IPS-15b (cell line): ENCODE measurements at regions not wholly inside any gene's neighbourhood (a gene's known extent, or its start where the extent isn't known, plus 50 kb on each side); places are given as distances from the start of the nearest gene placed in this dataset.

Source experiments
- H3K27me3 ChIP-seq: one replicate; pipeline ENCODE4 v1.6.1; 2013; ENCODE audit warnings: low read length; ENCODE audit not compliant: control insufficient read depth, insufficient read depth
- H3K36me3 ChIP-seq: one replicate; pipeline ENCODE4 v1.6.1; 2013; ENCODE audit warnings: low read length; ENCODE audit not compliant: control insufficient read depth, insufficient read depth
- H3K4me1 ChIP-seq: one replicate; pipeline ENCODE4 v1.6.1; 2013; ENCODE audit warnings: mild to moderate bottlenecking, low read length; ENCODE audit not compliant: control insufficient read depth, insufficient read depth
- H3K4me3 ChIP-seq: one replicate; pipeline ENCODE4 v1.5.1; 2013; ENCODE audit warnings: low read depth, low read length
- H3K9ac ChIP-seq: one replicate; pipeline ENCODE4 v1.6.1; 2013; ENCODE audit warnings: low read depth, mild to moderate bottlenecking, low read length
- H3K9me3 ChIP-seq: one replicate; pipeline ENCODE4 v1.6.1; 2013; ENCODE audit warnings: mild to moderate bottlenecking, low read length; ENCODE audit not compliant: control insufficient read depth, insufficient read depth

GRCh38 chr5:142472306-142472951 lies 147.6 kb upstream of the SPRY4 start:
- no peak overlapping the region for H3K9ac ChIP-seq
- no peaks in the 10 kb centered on the region for H3K36me3 ChIP-seq
- no peak overlapping the region for H3K4me3 ChIP-seq
- H3K9me3 ChIP-seq: no peaks in the 10 kb centered on the region
- no peaks in the 10 kb centered on the region for H3K27me3 ChIP-seq
- peaks cover 10% of the 10 kb centered on the region for H3K4me1 ChIP-seq

DNA sequence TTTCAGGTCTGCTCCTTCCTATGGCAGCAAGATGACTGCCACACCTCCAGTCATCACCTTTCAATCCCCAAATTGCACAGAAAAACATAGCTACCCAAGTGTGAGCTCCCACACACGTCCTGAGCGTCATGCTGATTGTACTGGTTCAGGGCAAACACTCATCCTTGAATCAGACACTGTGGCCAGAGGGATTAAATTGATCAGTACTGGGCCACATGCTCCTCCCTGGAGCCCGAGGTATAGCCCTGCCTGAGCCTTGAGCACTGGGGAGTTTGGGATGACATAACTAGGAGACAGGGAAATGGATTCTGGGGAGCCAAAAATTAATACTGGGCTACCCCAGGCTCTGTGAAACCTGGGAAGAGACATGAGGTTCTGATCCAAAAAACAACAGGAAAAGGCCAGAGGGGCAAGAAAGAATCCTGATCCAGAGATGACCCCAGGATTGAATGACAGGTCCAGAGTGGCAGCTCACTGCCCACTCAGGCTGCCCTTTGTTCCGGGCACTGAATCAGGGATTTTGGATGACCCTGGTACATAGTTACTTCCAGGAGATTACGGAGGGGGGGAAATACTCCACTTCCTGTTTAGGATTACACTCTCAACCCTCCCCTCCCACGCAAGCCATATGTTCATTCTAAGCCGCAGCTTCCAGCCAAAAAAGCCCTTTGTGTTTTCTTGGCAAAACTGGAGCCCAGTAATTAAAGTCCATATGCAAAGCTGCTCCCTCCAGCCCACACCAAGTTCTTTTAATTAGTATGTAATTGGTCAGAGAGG lies 141.6 kb upstream of the SPRY4 start:
- Histone ChIP-seq H3K36me3 (no peaks in the 10 kb centered on the region), H3K4me1 (no peaks in the 10 kb centered on the region), H3K4me3 (no peak overlapping the region), H3K9me3 (no peaks in the 10 kb centered on the region), H3K27me3 (no peaks in the 10 kb centered on the region), H3K9ac (no peak overlapping the region)

GRCh38 chr5:142465476-142465875 lies 140.7 kb upstream of the SPRY4 start:
- H3K27me3 ChIP-seq: no peaks in the 10 kb centered on the region
- H3K4me3 ChIP-seq: no peak overlapping the region
- H3K36me3 ChIP-seq: no peaks in the 10 kb centered on the region
- H3K9ac ChIP-seq: no peak overlapping the region
- no peaks in the 10 kb centered on the region for H3K9me3 ChIP-seq
- no peaks in the 10 kb centered on the region for H3K4me1 ChIP-seq

GRCh38 chr5:142463904-142464303 lies 139.1 kb upstream of the SPRY4 start:
- no peaks in the 10 kb centered on the region for H3K27me3 ChIP-seq
- H3K4me1 ChIP-seq: no peaks in the 10 kb centered on the region
- no peaks in the 10 kb centered on the region for H3K36me3 ChIP-seq
- H3K4me3 ChIP-seq: no peak overlapping the region
- no peak overlapping the region for H3K9ac ChIP-seq
- no peaks in the 10 kb centered on the region for H3K9me3 ChIP-seq

DNA sequence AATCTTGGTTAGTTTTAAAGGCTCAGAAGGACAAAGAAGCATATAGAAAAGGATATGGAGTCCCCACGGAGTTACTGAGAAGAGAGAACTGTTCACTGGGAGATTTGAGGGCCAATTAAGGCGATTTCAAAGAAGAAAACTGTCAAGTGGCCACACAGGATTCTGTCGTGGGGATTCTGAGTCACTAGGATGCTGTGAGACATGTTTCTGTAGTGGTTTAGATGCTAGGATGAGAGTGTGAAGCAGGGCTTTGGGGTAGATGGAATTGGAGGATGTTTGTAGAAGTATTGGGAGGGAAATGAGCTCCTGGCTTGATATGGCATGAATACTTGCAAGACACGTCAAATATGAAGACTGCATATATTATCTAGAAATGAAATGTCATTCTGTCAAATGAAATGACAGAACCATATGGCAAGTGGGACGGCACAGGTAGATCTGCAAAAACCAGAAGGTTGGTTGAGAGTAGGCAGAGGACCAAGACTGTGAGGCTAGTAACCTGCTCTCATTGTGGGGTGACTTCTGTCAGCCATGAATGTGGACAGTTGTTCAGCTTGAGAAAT lies 136.3 kb upstream of the SPRY4 start:
- H3K9me3 ChIP-seq: no peaks in the 10 kb centered on the region
- H3K9ac ChIP-seq: no peak overlapping the region
- no peaks in the 10 kb centered on the region for H3K27me3 ChIP-seq
- H3K4me3 ChIP-seq: no peak overlapping the region
- H3K4me1 ChIP-seq: no peaks in the 10 kb centered on the region
- H3K36me3 ChIP-seq: no peaks in the 10 kb centered on the region

GRCh38 chr5:142459209-142459608 lies 134.4 kb upstream of the SPRY4 start:
- Histone ChIP-seq H3K4me3 (no peak overlapping the region), H3K9me3 (no peaks in the 10 kb centered on the region), H3K27me3 (no peaks in the 10 kb centered on the region), H3K4me1 (no peaks in the 10 kb centered on the region), H3K36me3 (no peaks in the 10 kb centered on the region), H3K9ac (no peak overlapping the region)

GRCh38 chr5:142455856-142456255 lies 131.0 kb upstream of the SPRY4 start:
- Histone ChIP-seq H3K9me3 (no peaks in the 10 kb centered on the region), H3K4me3 (no peak overlapping the region), H3K36me3 (no peaks in the 10 kb centered on the region), H3K9ac (no peak overlapping the region), H3K4me1 (no peaks in the 10 kb centered on the region), H3K27me3 (no peaks in the 10 kb centered on the region)

DNA sequence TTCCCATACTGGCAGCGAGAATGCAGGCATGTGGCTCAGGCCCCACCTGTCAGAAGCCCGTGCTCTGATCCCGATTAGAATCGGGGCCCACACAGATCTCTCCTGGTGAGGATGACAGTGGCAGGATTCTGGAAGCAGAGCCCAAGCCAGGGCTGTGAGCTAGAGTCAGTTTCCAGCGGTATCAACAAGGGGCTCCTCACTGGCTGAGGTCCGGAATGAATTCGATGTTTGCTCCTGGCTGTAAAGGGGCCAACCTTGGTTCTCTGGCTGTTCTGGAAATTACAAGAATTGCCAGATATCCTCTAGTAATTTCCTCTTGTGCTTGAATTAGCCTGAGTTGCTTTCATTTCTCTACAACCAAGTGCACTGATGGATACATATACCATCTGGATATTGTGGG lies 129.1 kb upstream of the SPRY4 start:
- H3K36me3 ChIP-seq: no peaks in the 10 kb centered on the region
- no peak overlapping the region for H3K4me3 ChIP-seq
- H3K27me3 ChIP-seq: no peaks in the 10 kb centered on the region
- no peaks in the 10 kb centered on the region for H3K9me3 ChIP-seq
- H3K4me1 ChIP-seq: no peaks in the 10 kb centered on the region
- no peak overlapping the region for H3K9ac ChIP-seq

GRCh38 chr5:142450419-142450818 lies 125.6 kb upstream of the SPRY4 start:
- no peaks in the 10 kb centered on the region for H3K36me3 ChIP-seq
- no peaks in the 10 kb centered on the region for H3K4me1 ChIP-seq
- H3K9me3 ChIP-seq: no peaks in the 10 kb centered on the region
- H3K27me3 ChIP-seq: no peaks in the 10 kb centered on the region
- no peak overlapping the region for H3K9ac ChIP-seq
- H3K4me3 ChIP-seq: no peak overlapping the region

GRCh38 chr5:142447887-142448286 lies 123.1 kb upstream of the SPRY4 start:
- Histone ChIP-seq H3K27me3 (no peaks in the 10 kb centered on the region), H3K4me3 (no peak overlapping the region), H3K36me3 (no peaks in the 10 kb centered on the region), H3K9me3 (no peaks in the 10 kb centered on the region), H3K9ac (no peak overlapping the region), H3K4me1 (no peaks in the 10 kb centered on the region)

GRCh38 chr5:142446960-142447279 lies 122.1 kb upstream of the SPRY4 start:
- no peaks in the 10 kb centered on the region for H3K9me3 ChIP-seq
- H3K36me3 ChIP-seq: no peaks in the 10 kb centered on the region
- no peak overlapping the region for H3K4me3 ChIP-seq
- H3K9ac ChIP-seq: no peak overlapping the region
- no peaks in the 10 kb centered on the region for H3K27me3 ChIP-seq
- H3K4me1 ChIP-seq: no peaks in the 10 kb centered on the region
